H1 (cell line): ENCODE measurements at regions not wholly inside any gene's neighbourhood (a gene's known extent, or its start where the extent isn't known, plus 50 kb on each side); places are given as distances from the start of the nearest gene placed in this dataset.

ENCODE experiments used
- CEBPB ChIP-seq: IDR thresholded peaks from 2 replicates; pipeline ENCODE4 v1.6.1; 2012; ENCODE audit warnings: low read depth, low read length
- CTCF ChIP-seq, 3 experiments: IDR thresholded peaks; 1 replicate in 2 of 3; 2 replicates in 1 of 3; pipeline versions ENCODE4 v1.5.1 to v1.6.1; 2011; ENCODE audit warnings: low read length in 3 of 3, mild to moderate bottlenecking in 3 of 3, inconsistent platforms in 2 of 3, low read depth in 1 of 3, moderate library complexity in 1 of 3; ENCODE audit not compliant: insufficient read depth in 1 of 3; ENCODE audit errors: control extremely low read depth in 1 of 3
- POLR2A ChIP-seq, 2 experiments: IDR thresholded peaks; 1 replicate in 1 of 2; 2 replicates in 1 of 2; pipeline ENCODE4 v1.6.1; 2011; ENCODE audit warnings: low read depth in 2 of 2, low read length in 2 of 2, mild to moderate bottlenecking in 2 of 2; ENCODE audit errors: control extremely low read depth in 1 of 2
- TEAD4 ChIP-seq: IDR thresholded peaks from 2 replicates; pipeline ENCODE4 v1.6.1; 2012; ENCODE audit warnings: low read depth, low read length, inconsistent platforms, mixed read lengths

GRCh38 chr4:153114771-153115321, 89.4 kb upstream of the TRIM2 start:
- TF ChIP-seq CEBPB (no peak), TEAD4 (no peak), POLR2A (IDR thresholded peaks at IDR 0.05; ENCODE audit: control extremely low read depth in 1 of 2, low read depth in 2 of 2, low read length in 2 of 2) (no peak), CTCF (IDR thresholded peaks at IDR 0.05; ENCODE audit: control extremely low read depth in 1 of 3, insufficient read depth in 1 of 3, low read depth in 1 of 3, low read length in 3 of 3) (no peak)
